GM12874 (cell line): ENCODE measurements at regions not wholly inside any gene's neighbourhood (a gene's known extent, or its start where the extent isn't known, plus 50 kb on each side); places are given as distances from the start of the nearest gene placed in this dataset.

Source experiments
- CTCF ChIP-seq: IDR thresholded peaks from 2 replicates; pipeline ENCODE4 v1.5.1; 2011; ENCODE audit warnings: low read depth, mild to moderate bottlenecking, control low read depth, low read length, moderate library complexity; ENCODE audit not compliant: insufficient read depth

GRCh38 chr5:125047871-125048270 lies 301.4 kb upstream of the ZNF608 start:
- TF ChIP-seq CTCF: no peak

- no peak for TF ChIP-seq CTCF
Observed at GRCh38 chr5:125049721-125050702, 303.6 kb upstream of the ZNF608 start.

- TF ChIP-seq CTCF: no peak
Observed at GRCh38 chr5:125050926-125051325, 304.5 kb upstream of the ZNF608 start.

GRCh38 chr5:125052584-125052983 lies 306.1 kb upstream of the ZNF608 start:
- no peak for TF ChIP-seq CTCF

- no peak for TF ChIP-seq CTCF
Observed at GRCh38 chr5:125053179-125053578, 306.7 kb upstream of the ZNF608 start.

- no peak for TF ChIP-seq CTCF
Observed at GRCh38 chr5:125054146-125054545, 307.7 kb upstream of the ZNF608 start.

GRCh38 chr5:125056671-125057485 lies 310.4 kb upstream of the ZNF608 start:
- TF ChIP-seq CTCF: no peak
